PC-9 (cell line): ENCODE measurements at regions not wholly inside any gene's neighbourhood (a gene's known extent, or its start where the extent isn't known, plus 50 kb on each side); places are given as distances from the start of the nearest gene placed in this dataset.

ENCODE experiments used
- BruUV-seq: library from RNA; stranded (reverse); fragments of 400-500 nt; replicated peaks from 2 replicates; lab custom pipeline; 2021; lab: Mats Ljungman, UMichigan
- CTCF ChIA-PET: fragments of 300-600 bp; sonication (Branson Sonifier 250); formaldehyde crosslinking; loops from one replicate; lab custom pipeline; 2022; ENCODE audit warnings: antibody characterized with exemption; lab: Charles Lee
- POLR2A ChIA-PET: fragments of 300-600 bp; sonication (Branson Sonifier 250); formaldehyde crosslinking; loops from one replicate; lab custom pipeline; 2022; ENCODE audit warnings: antibody characterized with exemption; ENCODE audit not compliant: unreplicated experiment; lab: Charles Lee
- DNase-seq, 2 experiments: peaks; one replicate each; pipeline versions ENCODE4 v3.0.0 to v3.0.0-alpha.2; 2015 to 2022; ENCODE audit warnings: mixed read lengths in 1 of 2
- H2AFZ ChIP-seq: fragments of 200-600 bp; sonication (generic); 2 replicates; pipeline ENCODE4 v1.8.1; 2017; ENCODE audit warnings: antibody characterized with exemption
- H3F3A ChIP-seq: fragments of 200-600 bp; sonication (generic); 2 replicates; pipeline ENCODE4 v1.8.1; 2017; ENCODE audit warnings: antibody characterized with exemption, mild to moderate bottlenecking, low read depth; ENCODE audit not compliant: insufficient read depth
- H3K27ac ChIP-seq: fragments of 200-600 bp; sonication (generic); 2 replicates; pipeline ENCODE4 v1.6.1; 2016; ENCODE audit warnings: mixed run types
- H3K27me3 ChIP-seq: fragments of 200-600 bp; sonication (generic); 2 replicates; pipeline ENCODE4 v1.6.1; 2016; ENCODE audit warnings: low read depth, mixed run types; ENCODE audit not compliant: insufficient read depth
- H3K36me3 ChIP-seq: fragments of 200-600 bp; sonication (generic); 2 replicates; pipeline ENCODE4 v1.6.1; 2016; ENCODE audit warnings: low read depth, mixed run types
- H3K4me1 ChIP-seq: fragments of 200-600 bp; sonication (generic); replicated peaks from 2 replicates; pipeline ENCODE4 v1.6.1; 2016; ENCODE audit warnings: mixed run types; ENCODE audit not compliant: insufficient read depth
- H3K4me2 ChIP-seq: fragments of 200-600 bp; sonication (generic); 2 replicates; pipeline ENCODE4 v1.6.1; 2017; ENCODE audit warnings: mixed run types
- H3K4me3 ChIP-seq: fragments of 200-600 bp; sonication (generic); 2 replicates; pipeline ENCODE4 v1.6.1; 2016; ENCODE audit warnings: mixed run types
- H3K79me2 ChIP-seq: fragments of 200-600 bp; sonication (generic); 2 replicates; pipeline ENCODE4 v1.6.1; 2017; ENCODE audit warnings: low read depth, mixed run types
- H3K9me2 ChIP-seq: fragments of 200-600 bp; sonication (generic); 2 replicates; pipeline ENCODE4 v1.8.1; 2017; ENCODE audit warnings: mild to moderate bottlenecking; ENCODE audit not compliant: insufficient read depth
- H3K9me3 ChIP-seq: fragments of 200-600 bp; sonication (generic); 2 replicates; pipeline ENCODE4 v1.8.1; 2016; ENCODE audit warnings: low read depth; ENCODE audit not compliant: insufficient read depth
- H4K20me1 ChIP-seq: fragments of 200-600 bp; sonication (generic); 2 replicates; pipeline ENCODE4 v1.8.1; 2017; ENCODE audit not compliant: insufficient read depth
- CTCF ChIP-seq: fragments of 200-600 bp; sonication (generic); conservative IDR thresholded peaks from 2 replicates; pipeline ENCODE4 v1.6.1; 2017; ENCODE audit warnings: mixed run types, antibody characterized with exemption, mild to moderate bottlenecking, moderate library complexity
- EZH2 ChIP-seq: fragments of 200-600 bp; sonication (generic); IDR thresholded peaks from 2 replicates; pipeline ENCODE4 v1.8.0; 2017; ENCODE audit warnings: antibody characterized with exemption, low read depth
- intact Hi-C: fragments of 100-400 bp; cut with micrococcal nuclease; formaldehyde crosslinking; loops from one replicate; pipeline ENCODE4 v1.10.0; 2022; ENCODE audit not compliant: unreplicated experiment

GRCh38 chr5:82601861-82602260 is 323.7 kb upstream of the RPS23 start:
- no peak for DNase-seq
- Histone ChIP-seq H2AFZ (no peak overlapping the region), H3K27ac (no peak overlapping the region), H3K4me1 (no peaks in the 10 kb centered on the region), H3K79me2 (no peaks in the 10 kb centered on the region), H3K36me3 (no peaks in the 10 kb centered on the region), H3F3A (no peaks in the 10 kb centered on the region; the same call in 1 of the 2 replicates), H4K20me1 (no peaks in the 10 kb centered on the region), H3K9me2 (no peaks in the 10 kb centered on the region), H3K4me2 (no peak overlapping the region), H3K27me3 (no peaks in the 10 kb centered on the region), H3K4me3 (no peak overlapping the region), H3K9me3 (no peaks in the 10 kb centered on the region)
- CTCF ChIA-PET = no interaction called here
- POLR2A ChIA-PET = no interaction called here
- TF ChIP-seq EZH2 (no peak), CTCF (no peak)
- intact Hi-C loops = no loop called here
- no TSS peak for BruUV-seq

- no peak for TF ChIP-seq CTCF
- H3K79me2 ChIP-seq = no peaks in the 10 kb centered on the region
- no peaks in the 10 kb centered on the region for H3K9me3 ChIP-seq
- no peaks in the 10 kb centered on the region for H3K4me1 ChIP-seq
- no TSS peak for BruUV-seq
- H3F3A ChIP-seq = no peaks in the 10 kb centered on the region; the same call in 1 of the 2 replicates
- H3K4me2 ChIP-seq = no peak overlapping the region
- no peak for DNase-seq
- no peak overlapping the region for H3K27ac ChIP-seq
- no peak overlapping the region for H2AFZ ChIP-seq
- H3K27me3 ChIP-seq = no peaks in the 10 kb centered on the region
- H3K9me2 ChIP-seq = no peaks in the 10 kb centered on the region
- ChIA-PET POLR2A (no interaction called here), CTCF (no interaction called here)
- intact Hi-C loops = no loop called here
- no peaks in the 10 kb centered on the region for H3K36me3 ChIP-seq
- H3K4me3 ChIP-seq = no peak overlapping the region
- no peaks in the 10 kb centered on the region for H4K20me1 ChIP-seq
These were observed 322.9 kb upstream of the RPS23 start for GRCh38 chr5:82601077-82601476.

GRCh38 chr5:82599692-82600091 is 321.5 kb upstream of the RPS23 start:
- Histone ChIP-seq H3K4me2 (no peak overlapping the region), H4K20me1 (no peaks in the 10 kb centered on the region), H3F3A (no peaks in the 10 kb centered on the region; the same call in 1 of the 2 replicates), H3K27ac (no peak overlapping the region), H3K9me2 (no peaks in the 10 kb centered on the region), H3K4me1 (no peaks in the 10 kb centered on the region), H3K79me2 (no peaks in the 10 kb centered on the region), H3K27me3 (no peaks in the 10 kb centered on the region), H3K4me3 (no peak overlapping the region), H3K9me3 (no peaks in the 10 kb centered on the region), H3K36me3 (no peaks in the 10 kb centered on the region), H2AFZ (no peak overlapping the region)
- BruUV-seq = no TSS peak
- TF ChIP-seq EZH2 (no peak), CTCF (no peak)
- intact Hi-C loops = no loop called here
- ChIA-PET POLR2A (no interaction called here), CTCF (no interaction called here)
- DNase-seq = no peak
